GM20000 (cell line): ENCODE measurements at regions not wholly inside any gene's neighbourhood (a gene's known extent, or its start where the extent isn't known, plus 50 kb on each side); places are given as distances from the start of the nearest gene placed in this dataset.

Experiments
- DNase-seq: peaks from one replicate; pipeline ENCODE4 v3.0.0; 2012; ENCODE audit warnings: low spot score
- CTCF ChIP-seq: IDR thresholded peaks from 2 replicates; pipeline ENCODE4 v1.5.1; 2012; ENCODE audit warnings: mild to moderate bottlenecking, control low read depth; ENCODE audit errors: extremely low read depth, missing control alignments

- no peak for DNase-seq
- no peak for TF ChIP-seq CTCF
Measured at GRCh38 chr12:124422570-124423523, 128.0 kb downstream of the RFLNA start.

GRCh38 chr12:124422142-124422569 lies 127.3 kb downstream of the RFLNA start:
- TF ChIP-seq CTCF, result no peak
- DNase-seq, result no peak

GRCh38 chr12:124420996-124421674 lies 126.2 kb downstream of the RFLNA start:
- no peak for DNase-seq
- TF ChIP-seq CTCF, result no peak

DNA sequence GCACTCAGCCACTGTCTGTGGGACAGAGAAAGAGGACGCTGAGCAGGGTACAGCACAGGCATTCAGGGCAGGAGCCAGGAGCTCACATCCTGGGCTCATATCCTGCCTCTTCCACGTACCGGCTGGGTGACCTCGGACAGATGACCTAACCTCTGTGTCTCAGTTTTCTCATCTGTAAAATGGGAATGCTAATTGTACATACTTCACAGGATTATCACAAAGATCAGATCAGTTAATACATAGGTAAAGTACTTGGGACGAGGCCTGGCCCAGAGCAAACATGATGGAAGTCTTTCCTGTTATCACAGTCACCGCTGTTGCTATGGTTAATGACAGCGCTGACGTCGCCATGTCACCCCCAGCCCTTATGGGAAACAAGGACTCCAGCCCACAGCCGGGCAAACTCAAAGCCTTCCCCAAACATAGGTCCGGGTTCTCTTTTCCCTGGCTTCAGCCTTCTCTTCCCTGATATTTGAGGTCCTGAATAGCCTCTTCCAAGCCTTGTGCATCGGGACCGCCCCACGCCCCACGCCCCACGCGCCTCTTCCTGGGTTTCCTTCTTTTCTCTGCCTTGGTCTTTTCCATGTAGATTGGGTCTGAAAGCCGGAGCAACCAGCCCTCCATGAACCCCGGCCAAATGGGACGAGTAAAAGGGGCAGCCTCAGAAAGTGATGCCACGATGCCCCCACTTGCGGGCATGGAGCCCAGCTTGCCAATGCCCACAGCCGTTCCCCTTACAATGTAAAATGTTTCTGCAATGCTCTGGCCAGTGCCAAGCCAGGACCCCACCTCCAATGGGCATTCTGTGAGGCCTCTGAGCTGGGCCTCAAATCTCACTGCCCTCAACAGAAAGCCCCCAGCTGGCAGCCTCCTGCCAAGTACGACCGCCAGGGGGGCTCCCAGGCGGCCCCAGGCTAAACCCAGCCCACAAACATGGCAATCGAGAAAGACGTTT lies 125.4 kb downstream of the RFLNA start:
- no peak for TF ChIP-seq CTCF
- DNase-seq, result no peak

- TF ChIP-seq CTCF, result no peak
- DNase-seq, result no peak
Measured at GRCh38 chr12:124419292-124420040, 124.6 kb downstream of the RFLNA start.

GRCh38 chr12:124418791-124419190 lies 123.9 kb downstream of the RFLNA start:
- DNase-seq, result no peak

More at GRCh38 chr12:124418791-124419190, 123.9 kb downstream of the RFLNA start:
- no peak for TF ChIP-seq CTCF
